IMR-90 (cell line): ENCODE measurements at regions not wholly inside any gene's neighbourhood (a gene's known extent, or its start where the extent isn't known, plus 50 kb on each side); places are given as distances from the start of the nearest gene placed in this dataset.

Experiments used
- ATAC-seq: fragments of 200-7000 bp; cut with Tn5 transposase; 2 replicates; pipeline ENCODE4 v1.9.1; 2020; ENCODE audit warnings: low read depth, mild to moderate bottlenecking, moderate library complexity
- BruUV-seq: library from RNA; stranded (reverse); fragments of 400-500 nt; replicated peaks from 2 replicates; lab custom pipeline; 2021; lab: Mats Ljungman, UMichigan
- CTCF ChIA-PET: fragments of 300-600 bp; formaldehyde crosslinking; extraction: SDS; loops from one replicate; lab custom pipeline; 2021; ENCODE audit warnings: antibody characterized with exemption; lab: Yijun Ruan, JAX
- POLR2A ChIA-PET: fragments of 300-600 bp; sonication (Branson Sonifier 250); formaldehyde crosslinking; loops from one replicate; lab custom pipeline; 2022; ENCODE audit warnings: antibody characterized with exemption; ENCODE audit not compliant: unreplicated experiment; lab: Charles Lee
- DNase-seq: peaks from one replicate; pipeline ENCODE4 v3.0.0; 2013
- H2AFZ ChIP-seq: replicated peaks from 2 replicates; pipeline ENCODE3; 2013; ENCODE audit warnings: low read length, mild to moderate bottlenecking; ENCODE audit not compliant: poor library complexity
- H2AK5ac ChIP-seq: 2 replicates; pipeline ENCODE4 v1.6.1; 2013; ENCODE audit warnings: low read depth, low read length, inconsistent platforms
- H2AK9ac ChIP-seq: replicated peaks from 2 replicates; pipeline ENCODE3; 2013; ENCODE audit warnings: mild to moderate bottlenecking, low read depth, low read length, moderate library complexity; ENCODE audit not compliant: poor library complexity
- H2BK120ac ChIP-seq: 2 replicates; pipeline ENCODE4 v1.6.1; 2013; ENCODE audit warnings: low read depth, low read length, inconsistent platforms
- H2BK15ac ChIP-seq: 3 replicates; pipeline ENCODE4 v1.6.1; 2013; ENCODE audit warnings: low read depth, low read length, inconsistent platforms
- H2BK20ac ChIP-seq: 2 replicates; pipeline ENCODE4 v1.6.1; 2013; ENCODE audit warnings: low read depth, mild to moderate bottlenecking, inconsistent platforms, low read length, moderate library complexity
- H2BK5ac ChIP-seq: 2 replicates; pipeline ENCODE4 v1.6.1; 2013; ENCODE audit warnings: mild to moderate bottlenecking, low read depth, low read length, inconsistent platforms; ENCODE audit not compliant: poor library complexity, severe bottlenecking
- H3K14ac ChIP-seq: replicated peaks from 2 replicates; pipeline ENCODE4 v1.6.1; 2013; ENCODE audit warnings: low read depth, low read length, inconsistent platforms
- H3K18ac ChIP-seq: 2 replicates; pipeline ENCODE4 v1.6.1; 2013; ENCODE audit warnings: low read depth, low read length, control low read depth
- H3K23ac ChIP-seq: 2 replicates; pipeline ENCODE4 v1.6.1; 2013; ENCODE audit warnings: low read depth, low read length, inconsistent platforms
- H3K27ac ChIP-seq: 2 replicates; pipeline ENCODE4 v1.5.1; 2013; ENCODE audit warnings: mild to moderate bottlenecking, control low read depth, low read length; ENCODE audit not compliant: insufficient read depth
- H3K27me3 ChIP-seq: 2 replicates; pipeline ENCODE4 v1.6.1; 2013; ENCODE audit warnings: low read length; ENCODE audit not compliant: control insufficient read depth, insufficient read depth
- H3K36me3 ChIP-seq: 2 replicates; pipeline ENCODE4 v1.6.1; 2013; ENCODE audit warnings: low read length, mixed read lengths; ENCODE audit not compliant: control insufficient read depth, insufficient read depth
- H3K4ac ChIP-seq: 2 replicates; pipeline ENCODE4 v1.6.1; 2013; ENCODE audit warnings: low read depth, low read length, inconsistent platforms
- H3K4me1 ChIP-seq: 2 replicates; pipeline ENCODE4 v1.6.1; 2013; ENCODE audit warnings: low read length, mixed read lengths; ENCODE audit not compliant: control insufficient read depth, insufficient read depth
- H3K4me2 ChIP-seq: 2 replicates; pipeline ENCODE4 v1.6.1; 2013; ENCODE audit warnings: low read depth, mild to moderate bottlenecking, control low read depth, low read length, moderate library complexity
- H3K4me3 ChIP-seq: 2 replicates; pipeline ENCODE4 v1.5.1; 2013; ENCODE audit warnings: low read depth, mild to moderate bottlenecking, control low read depth, low read length, moderate library complexity; ENCODE audit not compliant: insufficient read depth
- H3K56ac ChIP-seq: 2 replicates; pipeline ENCODE4 v1.6.1; 2013; ENCODE audit warnings: low read length, inconsistent platforms; ENCODE audit not compliant: insufficient read depth; ENCODE audit errors: extremely low read depth
- H3K79me1 ChIP-seq, 2 experiments: 2 replicates each; pipeline ENCODE4 v1.6.1; 2013; ENCODE audit warnings: low read length in 2 of 2, inconsistent platforms in 1 of 2, low read depth in 1 of 2
- H3K9ac ChIP-seq: 2 replicates; pipeline ENCODE4 v1.6.1; 2013; ENCODE audit warnings: low read depth, low read length, control low read depth
- H3K9me1 ChIP-seq: 2 replicates; pipeline ENCODE4 v1.6.1; 2013; ENCODE audit warnings: low read length, inconsistent platforms; ENCODE audit not compliant: insufficient read depth
- H3K9me3 ChIP-seq: 2 replicates; pipeline ENCODE4 v1.6.1; 2013; ENCODE audit warnings: low read length; ENCODE audit not compliant: control insufficient read depth, insufficient read depth
- H4K20me1 ChIP-seq: 2 replicates; pipeline ENCODE4 v1.6.1; 2013; ENCODE audit warnings: low read length, inconsistent platforms; ENCODE audit not compliant: insufficient read depth
- H4K5ac ChIP-seq: 2 replicates; pipeline ENCODE4 v1.6.1; 2013; ENCODE audit warnings: mild to moderate bottlenecking, low read depth, low read length, control low read depth
- H4K8ac ChIP-seq, 2 experiments: 2 replicates each; pipeline ENCODE4 v1.6.1; 2013; ENCODE audit warnings: low read depth in 2 of 2, low read length in 2 of 2, control low read depth in 1 of 2, inconsistent platforms in 1 of 2
- H4K91ac ChIP-seq: 2 replicates; pipeline ENCODE4 v1.6.1; 2013; ENCODE audit warnings: low read depth, low read length, inconsistent platforms; ENCODE audit not compliant: insufficient read depth
- BHLHE40 ChIP-seq: fragments of 150-350 bp; IDR thresholded peaks from 2 replicates; pipeline ENCODE4 v1.6.1; 2016; ENCODE audit warnings: mild to moderate bottlenecking, low read depth, low read length
- CEBPB ChIP-seq: IDR thresholded peaks from 2 replicates; pipeline ENCODE4 v1.6.1; 2012; ENCODE audit warnings: low read depth, low read length, improper control_type of control experiment
- CHD1 ChIP-seq: IDR thresholded peaks from 2 replicates; pipeline ENCODE4 v1.6.1; 2012; ENCODE audit warnings: low read depth, low read length, improper control_type of control experiment
- FOS ChIP-seq: fragments of 150-350 bp; IDR thresholded peaks from 2 replicates; pipeline ENCODE4 v1.6.1; 2016; ENCODE audit warnings: low read depth, low read length
- MAFK ChIP-seq: IDR thresholded peaks from 2 replicates; pipeline ENCODE4 v1.6.1; 2012; ENCODE audit warnings: low read depth, low read length, improper control_type of control experiment
- MAZ ChIP-seq: IDR thresholded peaks from 2 replicates; pipeline ENCODE4 v1.6.1; 2012; ENCODE audit warnings: low read depth, mild to moderate bottlenecking, low read length, improper control_type of control experiment, moderate library complexity, borderline replicate concordance
- MXI1 ChIP-seq: IDR thresholded peaks from 2 replicates; pipeline ENCODE4 v1.6.1; 2012; ENCODE audit warnings: low read depth, mild to moderate bottlenecking, low read length, moderate library complexity, borderline replicate concordance
- NFE2L2 ChIP-seq: fragments of 150-350 bp; IDR thresholded peaks from 2 replicates; pipeline ENCODE4 v1.6.1; 2016; ENCODE audit warnings: low read depth, mild to moderate bottlenecking, low read length
- POLR2A ChIP-seq: IDR thresholded peaks from 2 replicates; pipeline ENCODE4 v1.6.1; 2012; ENCODE audit warnings: mild to moderate bottlenecking, low read depth, low read length
- RCOR1 ChIP-seq: IDR thresholded peaks from 2 replicates; pipeline ENCODE4 v1.6.1; 2012; ENCODE audit warnings: mild to moderate bottlenecking, low read length, improper control_type of control experiment; ENCODE audit not compliant: insufficient replicate concordance
- RFX5 ChIP-seq: IDR thresholded peaks from 2 replicates; pipeline ENCODE4 v1.8.0; 2012; ENCODE audit warnings: low read depth, mild to moderate bottlenecking, low read length, moderate library complexity
- SMC3 ChIP-seq: fragments of 150-350 bp; IDR thresholded peaks from 2 replicates; pipeline ENCODE4 v1.6.1; 2016; ENCODE audit warnings: low read depth, mild to moderate bottlenecking, antibody characterized with exemption, low read length, moderate library complexity
- WGBS, 2 experiments: methylation state at CpG; one replicate each; pipeline versions ENCODE4 v1.1.5 to v1.1.7; 2013; ENCODE audit warnings: missing lambda C conversion rate in 2 of 2; ENCODE audit not compliant: insufficient read length in 1 of 2; ENCODE audit errors: extremely low coverage in 2 of 2; 5-methylcytosine and 5-hydroxymethylcytosine counted together
- dilution Hi-C: fragments of 300-500 bp; cut with HindIII; formaldehyde crosslinking; loops from one replicate; pipeline ENCODE4 v1.14.3; 2018; ENCODE audit warnings: low sequenced_read_pairs; ENCODE audit not compliant: unreplicated experiment
- in situ Hi-C: fragments of 300-500 bp; cut with MboI; formaldehyde crosslinking; loops from 3 replicates; pipeline ENCODE4 v1.14.3; 2019; ENCODE audit warnings: low sequenced_read_pairs, inconsistent platforms, mixed read lengths
- intact Hi-C: fragments of 100-400 bp; cut with micrococcal nuclease; formaldehyde crosslinking; loops from 2 replicates; pipeline ENCODE4 v1.10.0; 2022
- TF ChIP-seq, protein P1 (sequence below): conservative IDR thresholded peaks from 2 replicates; pipeline ENCODE4 v1.5.1; 2012; ENCODE audit warnings: mild to moderate bottlenecking, low read depth, low read length, improper control_type of control experiment

DNA sequence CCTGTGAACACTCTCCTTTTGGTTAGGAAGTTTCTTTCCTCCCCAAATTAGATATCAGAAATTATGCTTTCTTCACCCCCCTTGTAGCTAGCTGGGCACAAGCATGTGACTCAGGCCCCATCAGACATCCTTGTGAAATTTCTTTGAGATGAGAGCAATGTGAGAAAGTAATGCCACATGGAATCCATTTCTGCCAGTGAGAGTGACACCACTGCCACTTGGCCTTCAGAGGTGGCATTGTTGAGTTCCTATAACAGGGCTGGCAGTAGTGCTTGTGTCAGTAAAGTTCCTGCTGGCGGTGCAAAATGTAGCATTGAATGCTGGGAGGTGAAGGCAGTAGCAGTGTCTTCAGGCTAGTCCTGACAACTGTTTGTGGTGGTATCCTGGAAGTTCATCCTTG lies 80.7 kb upstream of the ZNF280D start:
- no peak overlapping the region for H3K14ac ChIP-seq
- no peak overlapping the region for H2AK9ac ChIP-seq
- in situ Hi-C loops (loop anchor here (25.0 kb wide), 1 partner anchor 723 kb away; no protein-coding TSS in a partner anchor), intact Hi-C loops (no loop called here), dilution Hi-C loops (no loop called here)
- no CpG with 5 or more reads among the region's 1 CpG for WGBS, 2 experiments
- no peak; the same call in 1 of the 2 replicates for ATAC-seq
- H3K9ac ChIP-seq = no peak overlapping the region
- H4K8ac ChIP-seq = no peak overlapping the region
- H3K18ac ChIP-seq = no peak overlapping the region; the same call in 1 of the 2 replicates
- H4K5ac ChIP-seq = no peak overlapping the region
- H3K23ac ChIP-seq = no peak overlapping the region
- TF ChIP-seq RFX5 = no peak
- no peak for TF ChIP-seq RCOR1
- no peak for TF ChIP-seq MAZ
- no peak for TF ChIP-seq CEBPB
- no peak for TF ChIP-seq NFE2L2
- TF ChIP-seq, protein P1, sequence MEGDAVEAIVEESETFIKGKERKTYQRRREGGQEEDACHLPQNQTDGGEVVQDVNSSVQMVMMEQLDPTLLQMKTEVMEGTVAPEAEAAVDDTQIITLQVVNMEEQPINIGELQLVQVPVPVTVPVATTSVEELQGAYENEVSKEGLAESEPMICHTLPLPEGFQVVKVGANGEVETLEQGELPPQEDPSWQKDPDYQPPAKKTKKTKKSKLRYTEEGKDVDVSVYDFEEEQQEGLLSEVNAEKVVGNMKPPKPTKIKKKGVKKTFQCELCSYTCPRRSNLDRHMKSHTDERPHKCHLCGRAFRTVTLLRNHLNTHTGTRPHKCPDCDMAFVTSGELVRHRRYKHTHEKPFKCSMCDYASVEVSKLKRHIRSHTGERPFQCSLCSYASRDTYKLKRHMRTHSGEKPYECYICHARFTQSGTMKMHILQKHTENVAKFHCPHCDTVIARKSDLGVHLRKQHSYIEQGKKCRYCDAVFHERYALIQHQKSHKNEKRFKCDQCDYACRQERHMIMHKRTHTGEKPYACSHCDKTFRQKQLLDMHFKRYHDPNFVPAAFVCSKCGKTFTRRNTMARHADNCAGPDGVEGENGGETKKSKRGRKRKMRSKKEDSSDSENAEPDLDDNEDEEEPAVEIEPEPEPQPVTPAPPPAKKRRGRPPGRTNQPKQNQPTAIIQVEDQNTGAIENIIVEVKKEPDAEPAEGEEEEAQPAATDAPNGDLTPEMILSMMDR = no peak
- TF ChIP-seq MXI1 = no peak
- TF ChIP-seq MAFK = no peak
- no peak for TF ChIP-seq CHD1
- no peak for TF ChIP-seq BHLHE40
- TF ChIP-seq FOS = no peak
- TF ChIP-seq POLR2A = no peak
- TF ChIP-seq SMC3 = no peak
- H3K36me3 ChIP-seq = no peaks in the 10 kb centered on the region
- no peak overlapping the region for H4K91ac ChIP-seq
- no peak overlapping the region for H2BK120ac ChIP-seq
- H3K4me2 ChIP-seq = no peak overlapping the region
- H2AFZ ChIP-seq = peak overlapping the region; percentile 62
- H3K27me3 ChIP-seq = no peaks in the 10 kb centered on the region
- no peak overlapping the region for H3K4ac ChIP-seq
- H3K79me1 ChIP-seq = no peaks in the 10 kb centered on the region
- peak; percentile 13 for DNase-seq
- no peak overlapping the region for H3K27ac ChIP-seq
- H3K9me1 ChIP-seq = peaks cover 4% of the 10 kb centered on the region; the same call in 1 of the 2 replicates
- ChIA-PET CTCF (no interaction called here), POLR2A (no interaction called here)
- H2AK5ac ChIP-seq = no peak overlapping the region
- BruUV-seq = no TSS peak
- no peak overlapping the region for H3K56ac ChIP-seq
- H2BK15ac ChIP-seq = no peak overlapping the region
- H4K20me1 ChIP-seq = no peaks in the 10 kb centered on the region
- H3K4me1 ChIP-seq = peaks cover 8% of the 10 kb centered on the region
- H3K4me3 ChIP-seq = no peak overlapping the region
- H2BK20ac ChIP-seq = no peak overlapping the region
- peaks cover 3% of the 10 kb centered on the region; the same call in 1 of the 2 replicates for H3K9me3 ChIP-seq
- H2BK5ac ChIP-seq = no peak overlapping the region
